HuH-7 (cell line): ENCODE measurements at regions not wholly inside any gene's neighbourhood (a gene's known extent, or its start where the extent isn't known, plus 50 kb on each side); places are given as distances from the start of the nearest gene placed in this dataset.

Experiments
- DNase-seq: peaks from one replicate; pipeline ENCODE4 v3.0.0; 2011; ENCODE audit warnings: low spot score

DNA sequence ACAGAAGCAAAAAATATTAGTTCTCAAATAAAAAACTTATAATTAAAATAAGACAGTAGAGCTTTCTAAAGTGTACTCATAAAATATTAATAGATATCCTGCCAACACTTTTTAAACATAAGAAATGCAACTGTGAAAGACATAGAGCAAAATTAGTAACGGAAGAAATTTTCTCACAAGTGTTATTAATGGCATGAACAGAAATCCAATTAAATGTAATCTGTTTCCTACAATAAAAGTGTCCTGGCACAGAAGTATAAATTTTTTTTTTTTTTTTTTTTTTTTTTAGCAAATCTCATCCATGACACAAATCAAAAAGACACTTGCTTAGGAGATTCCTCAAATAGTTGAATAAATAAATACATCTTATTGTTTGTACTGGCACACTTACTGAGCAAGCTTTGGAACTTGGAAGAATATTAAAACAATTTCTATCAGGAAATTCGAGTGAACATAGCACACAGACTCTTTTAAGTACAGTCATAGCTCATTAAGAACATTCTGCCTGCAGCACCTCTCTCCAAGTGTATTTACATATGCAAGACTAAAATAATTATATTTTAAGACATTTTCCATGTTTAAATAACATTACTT is 227.2 kb upstream of the ROBO2 start:
- DNase-seq, result no peak

DNA sequence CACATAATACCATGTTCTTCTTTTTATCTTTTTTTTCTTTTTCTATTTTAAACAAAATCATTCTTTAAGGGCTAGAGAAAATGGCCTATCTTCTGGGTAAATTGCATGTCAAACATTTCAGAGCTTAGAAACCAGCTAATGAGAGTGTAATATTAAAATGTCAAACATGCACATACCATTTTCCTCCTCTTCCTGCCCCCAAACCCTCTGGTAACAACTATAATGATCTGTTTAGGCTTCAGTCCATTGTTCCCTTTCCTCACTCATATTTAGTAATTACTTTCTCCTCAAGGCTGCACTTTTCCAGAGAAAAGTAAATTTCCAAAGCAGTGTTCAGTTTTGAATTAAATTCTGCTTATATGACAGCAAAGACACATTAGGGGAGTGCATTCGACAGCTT is 224.3 kb upstream of the ROBO2 start:
- DNase-seq, result no peak

DNA sequence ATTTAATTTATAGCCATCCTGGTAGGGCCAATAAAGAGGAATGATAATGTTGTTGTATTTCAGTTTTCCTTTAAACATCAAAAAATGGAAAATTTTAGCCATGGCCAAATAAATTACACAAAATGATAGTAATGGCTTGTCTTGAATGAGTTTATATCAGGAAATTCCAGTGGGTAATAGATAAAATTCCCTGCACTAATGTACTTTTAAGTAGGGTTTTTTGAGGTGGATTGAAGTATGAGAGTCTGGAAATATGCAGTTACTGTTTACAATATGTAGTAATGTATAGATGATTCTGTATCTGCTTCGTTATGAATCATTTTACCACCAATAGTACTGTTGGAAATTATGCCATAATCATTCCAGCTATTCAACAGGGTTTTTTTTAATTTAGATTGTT is 219.4 kb upstream of the ROBO2 start:
- no peak for DNase-seq

DNA sequence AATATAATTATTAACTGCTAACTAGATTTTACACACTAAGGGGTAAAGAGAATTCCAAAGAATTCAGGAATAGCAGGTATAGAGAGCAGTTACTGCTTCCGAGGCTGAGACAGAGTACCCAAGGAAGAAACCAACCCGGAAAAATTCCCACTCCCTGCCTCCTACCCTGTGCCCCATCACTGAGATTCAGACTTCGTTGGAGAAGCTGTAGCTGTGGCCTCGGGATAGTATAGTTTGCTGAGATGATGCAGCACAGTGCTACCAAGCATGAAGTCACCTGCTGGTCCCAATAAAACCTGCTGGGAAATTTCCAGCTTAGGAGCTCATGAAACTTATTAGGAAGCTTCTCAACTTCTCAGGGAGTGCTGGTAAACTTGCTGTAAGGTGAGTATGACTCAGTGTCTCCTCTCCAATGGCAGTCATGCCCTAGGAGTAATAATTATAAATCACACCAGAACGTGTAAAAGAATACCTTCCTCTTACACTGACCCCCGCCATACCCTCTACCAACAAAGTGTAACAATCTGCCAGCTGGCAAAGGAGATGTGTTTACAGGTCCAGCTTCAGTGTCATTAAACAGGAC is 215.2 kb upstream of the ROBO2 start:
- DNase-seq, result no peak

DNA sequence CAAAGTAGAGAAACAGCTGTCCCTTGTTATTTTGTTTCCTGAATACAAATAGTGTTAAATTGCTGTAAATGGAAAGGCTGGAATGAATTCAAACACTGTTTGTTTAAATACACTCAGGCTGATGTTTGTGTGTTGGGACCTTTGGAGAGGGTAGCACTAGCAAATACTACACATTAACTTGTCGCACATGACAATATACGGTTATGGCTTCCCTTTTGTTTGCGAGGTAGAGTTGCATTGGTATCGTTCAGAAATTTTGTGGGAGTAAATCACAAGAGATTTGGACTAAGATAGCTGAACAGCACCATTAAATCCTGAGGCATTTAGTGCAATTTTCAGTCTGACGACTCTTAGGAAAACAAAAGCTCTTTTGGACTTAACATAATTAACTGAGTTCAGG is 213.0 kb upstream of the ROBO2 start:
- no peak for DNase-seq

DNA sequence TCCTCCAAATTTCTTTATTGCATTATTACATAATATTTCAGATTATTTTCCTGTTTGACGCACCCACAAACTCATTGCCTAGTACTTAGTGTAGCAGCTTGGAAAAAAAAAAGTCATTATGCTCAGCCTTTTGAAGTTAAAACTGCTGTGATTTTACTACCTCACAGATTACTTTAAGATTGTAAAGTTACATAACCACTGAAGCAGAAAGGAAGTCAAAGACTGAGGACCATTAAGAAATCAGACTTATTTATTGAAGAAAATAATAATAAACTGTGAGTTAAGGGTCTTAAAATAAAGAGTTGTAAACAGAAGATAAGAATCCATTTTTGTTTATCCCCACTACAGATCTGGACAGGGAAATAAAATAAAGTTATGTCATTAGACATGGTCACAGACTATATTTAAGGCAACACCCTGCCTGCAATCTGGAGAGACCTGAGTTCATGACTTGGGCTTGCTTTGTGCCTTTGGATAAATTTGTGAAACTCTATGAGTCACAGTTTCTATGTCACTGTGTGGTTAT is 212.1 kb upstream of the ROBO2 start:
- DNase-seq, result no peak

DNA sequence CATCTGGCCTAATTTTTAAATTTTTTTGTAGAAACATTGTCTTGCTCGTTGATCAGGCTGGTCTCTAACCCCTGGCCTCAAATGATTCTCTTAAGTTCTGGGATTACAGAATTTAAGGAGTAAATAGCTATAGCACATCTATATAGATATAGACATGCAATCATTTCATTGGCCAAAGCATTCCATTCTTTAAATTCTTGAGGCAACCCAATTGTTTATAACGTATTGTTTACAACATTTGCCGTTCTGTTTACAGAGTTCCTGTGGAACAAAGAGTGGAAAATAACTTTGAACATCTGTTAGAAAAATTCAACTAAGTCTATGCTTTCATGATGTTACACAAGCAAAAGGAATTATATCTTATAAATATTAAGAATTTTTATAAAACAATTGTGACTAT is 205.2 kb upstream of the ROBO2 start:
- DNase-seq, result no peak

DNA sequence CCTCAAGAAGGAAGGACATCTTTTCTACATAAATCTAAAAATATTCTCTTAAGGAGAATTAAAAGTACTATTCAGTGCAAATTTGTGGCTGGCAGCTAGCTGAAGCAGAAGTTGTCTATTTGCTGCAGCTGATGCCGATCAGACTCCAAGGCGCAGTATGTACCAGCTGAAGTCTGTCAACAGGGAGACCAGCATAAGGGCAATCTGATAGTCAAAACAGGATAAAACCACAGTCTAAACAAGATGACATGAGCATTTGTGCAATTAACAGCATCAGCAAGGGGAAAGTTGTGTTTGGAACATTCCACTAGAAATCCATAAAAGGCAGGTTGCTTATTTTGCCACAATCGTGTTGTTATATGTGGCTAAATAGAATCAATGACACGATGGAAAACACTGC is 198.2 kb upstream of the ROBO2 start:
- DNase-seq, result no peak

DNA sequence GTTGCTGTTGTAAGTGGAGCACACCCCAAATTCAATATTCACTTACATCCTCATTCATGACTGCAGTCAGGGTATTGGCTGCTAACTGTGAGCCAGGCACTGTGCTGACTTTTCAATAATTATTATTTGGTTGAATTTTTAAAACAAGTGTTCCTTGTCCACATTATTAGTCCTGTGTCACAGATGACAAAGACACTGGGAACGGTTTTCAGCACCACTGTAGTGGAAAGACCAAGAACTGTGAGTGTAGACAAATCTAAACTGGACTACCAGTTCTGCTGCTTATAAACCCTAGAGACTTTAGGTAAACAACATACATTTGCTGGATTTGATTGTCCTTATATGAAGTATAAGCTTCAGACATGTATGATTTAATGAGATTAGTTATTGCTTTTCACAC is 197.7 kb upstream of the ROBO2 start:
- DNase-seq, result no peak

DNA sequence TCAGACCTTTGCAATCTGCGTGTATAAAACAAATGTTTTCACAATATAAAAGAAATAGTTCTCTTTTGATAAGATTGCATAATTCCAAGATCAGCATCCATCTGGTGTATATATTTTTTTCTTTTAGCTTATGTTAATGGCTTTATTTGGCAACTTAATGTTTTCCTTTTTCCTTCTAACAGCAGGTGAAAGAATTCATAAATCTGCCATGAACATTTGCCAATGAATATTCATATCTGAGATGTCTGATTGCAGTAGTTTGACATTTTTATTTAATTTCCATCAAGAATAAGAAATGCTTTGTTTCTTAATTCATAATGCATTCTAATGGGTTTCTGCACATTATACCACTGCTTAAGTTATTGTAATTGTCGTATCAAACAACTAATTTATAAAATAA is 184.4 kb upstream of the ROBO2 start:
- no peak for DNase-seq

DNA sequence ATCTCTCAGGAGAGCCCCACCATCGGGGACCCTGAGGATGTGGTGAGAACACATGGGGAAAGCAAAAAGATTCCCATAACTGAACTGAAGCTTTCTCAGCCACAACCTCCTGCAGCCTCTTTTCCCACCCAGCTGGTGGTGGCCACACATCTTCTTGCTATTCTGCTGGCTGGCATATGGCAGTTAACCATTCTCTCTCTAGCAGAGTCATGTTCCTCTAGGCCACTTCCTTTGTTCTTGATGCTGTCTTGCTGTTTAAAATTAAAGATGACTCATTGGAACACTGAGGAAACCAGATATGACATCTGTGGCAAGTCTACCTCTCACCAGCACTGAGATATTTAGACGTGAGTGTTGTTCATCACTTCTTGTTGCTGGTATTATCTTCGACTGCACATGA is 180.3 kb upstream of the ROBO2 start:
- DNase-seq, result no peak

DNA sequence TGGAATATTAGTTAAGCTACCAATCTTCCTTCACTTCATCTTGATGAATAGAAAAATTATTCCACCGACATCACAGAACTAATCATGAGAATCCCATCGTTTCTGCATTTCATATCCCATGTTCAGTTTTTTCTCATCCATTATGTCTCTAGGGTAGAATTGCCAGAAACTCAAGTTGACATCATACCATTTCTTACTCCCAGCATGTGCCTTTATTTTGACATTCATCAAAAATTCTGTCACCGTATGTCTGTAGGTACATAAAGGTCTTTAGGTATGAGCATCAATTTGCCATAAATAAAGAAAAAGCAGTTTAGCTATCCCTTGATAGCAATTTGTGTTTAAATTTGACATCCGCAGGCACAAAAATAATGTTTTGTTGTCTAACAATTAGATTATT is 175.5 kb upstream of the ROBO2 start:
- no peak for DNase-seq

DNA sequence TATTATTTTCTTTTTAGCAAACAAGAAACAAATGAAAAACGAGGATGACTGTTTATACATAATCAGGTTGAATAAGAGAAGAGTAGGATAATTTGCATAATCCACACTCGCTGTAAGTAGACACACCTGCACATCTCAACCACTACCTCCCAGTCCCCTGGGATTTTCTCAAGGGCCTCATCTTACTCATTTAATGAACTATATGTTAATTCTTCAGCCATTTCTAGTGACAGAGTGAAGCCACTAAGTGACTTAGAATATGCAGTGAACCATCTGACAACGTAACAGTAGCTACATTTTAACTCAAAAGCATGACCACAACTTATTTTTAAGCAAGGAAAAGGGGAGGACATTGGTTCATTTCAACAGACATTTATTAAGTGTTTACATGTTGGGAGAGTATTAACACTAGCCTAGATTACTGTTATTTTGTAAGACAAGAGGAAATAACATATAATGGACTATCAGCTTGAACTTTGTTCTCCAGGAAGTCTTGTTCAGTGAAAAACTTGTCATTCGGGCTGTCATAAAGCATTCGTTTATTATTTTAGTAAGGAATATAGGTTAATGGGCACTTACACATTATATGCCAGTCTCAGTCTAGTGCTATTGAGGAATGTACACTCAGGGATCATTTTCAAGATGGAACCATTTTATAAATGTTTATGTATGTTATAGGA is 173.0 kb upstream of the ROBO2 start:
- no peak for DNase-seq

DNA sequence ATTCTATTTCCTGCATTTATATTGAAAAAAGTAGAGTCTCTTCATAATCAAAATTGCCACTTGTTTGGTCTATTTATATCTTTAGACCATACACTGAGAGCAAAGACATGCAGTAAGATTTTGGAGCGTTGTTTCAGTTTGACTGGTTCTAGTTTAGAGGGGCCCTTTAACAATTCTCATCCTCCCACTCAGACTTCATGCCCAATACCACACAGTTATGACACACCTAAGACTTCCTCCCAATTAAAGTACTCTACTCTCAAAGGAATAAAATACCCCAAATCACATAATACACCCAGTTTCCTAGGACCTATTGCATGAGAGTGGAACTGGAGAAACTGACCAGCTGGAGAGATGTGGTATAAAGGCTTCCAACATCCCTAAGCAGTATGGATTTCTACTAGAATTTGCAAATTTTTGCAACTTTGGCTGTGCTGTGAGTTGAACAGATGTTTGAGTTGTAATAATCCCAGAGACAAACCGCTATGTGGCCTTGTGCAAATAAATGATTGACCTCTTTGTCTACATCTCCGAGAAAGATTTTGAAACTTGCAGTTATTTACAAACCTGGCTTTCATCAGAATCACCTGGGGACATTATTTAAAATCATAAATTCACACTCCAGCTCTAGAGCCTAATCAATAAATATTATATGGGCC is 170.0 kb upstream of the ROBO2 start:
- no peak for DNase-seq

DNA sequence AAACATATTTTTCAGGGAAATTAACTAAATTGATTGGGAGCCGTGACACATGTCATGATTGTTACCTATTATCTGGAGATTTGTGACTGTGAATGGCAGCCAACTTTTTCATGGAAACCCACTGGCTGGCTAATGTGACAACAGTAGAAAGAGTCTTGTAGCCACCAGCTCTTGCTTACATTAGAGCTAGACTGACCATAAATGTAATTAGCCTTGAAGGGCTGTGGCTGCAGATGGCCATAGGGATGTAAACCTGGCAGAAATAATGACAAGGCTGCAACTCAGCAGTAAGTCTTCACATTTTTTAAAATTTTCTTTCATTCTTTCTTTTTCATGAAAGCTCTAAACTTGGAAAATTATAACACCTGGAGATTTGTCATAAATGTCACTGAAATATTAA is 168.2 kb upstream of the ROBO2 start:
- peak; percentile 3 for DNase-seq

DNA sequence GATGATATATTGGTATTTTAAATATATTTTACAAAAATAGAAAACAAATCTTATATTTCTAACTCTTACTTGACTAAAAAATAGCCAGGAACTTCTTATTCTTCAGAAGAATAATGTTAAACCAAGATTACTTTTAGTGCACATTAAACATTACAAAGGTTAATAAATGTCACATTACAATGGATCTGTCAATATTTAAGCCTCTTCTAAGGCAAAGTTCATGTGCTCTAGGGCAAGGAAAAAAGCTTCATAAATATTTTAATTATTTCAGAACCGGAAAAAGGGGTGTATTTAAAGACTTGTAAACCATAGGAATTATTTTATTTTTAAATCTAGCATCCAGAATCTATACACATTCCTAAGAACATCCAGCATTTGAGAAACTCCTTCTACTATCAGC is 166.9 kb upstream of the ROBO2 start:
- DNase-seq, result no peak

DNA sequence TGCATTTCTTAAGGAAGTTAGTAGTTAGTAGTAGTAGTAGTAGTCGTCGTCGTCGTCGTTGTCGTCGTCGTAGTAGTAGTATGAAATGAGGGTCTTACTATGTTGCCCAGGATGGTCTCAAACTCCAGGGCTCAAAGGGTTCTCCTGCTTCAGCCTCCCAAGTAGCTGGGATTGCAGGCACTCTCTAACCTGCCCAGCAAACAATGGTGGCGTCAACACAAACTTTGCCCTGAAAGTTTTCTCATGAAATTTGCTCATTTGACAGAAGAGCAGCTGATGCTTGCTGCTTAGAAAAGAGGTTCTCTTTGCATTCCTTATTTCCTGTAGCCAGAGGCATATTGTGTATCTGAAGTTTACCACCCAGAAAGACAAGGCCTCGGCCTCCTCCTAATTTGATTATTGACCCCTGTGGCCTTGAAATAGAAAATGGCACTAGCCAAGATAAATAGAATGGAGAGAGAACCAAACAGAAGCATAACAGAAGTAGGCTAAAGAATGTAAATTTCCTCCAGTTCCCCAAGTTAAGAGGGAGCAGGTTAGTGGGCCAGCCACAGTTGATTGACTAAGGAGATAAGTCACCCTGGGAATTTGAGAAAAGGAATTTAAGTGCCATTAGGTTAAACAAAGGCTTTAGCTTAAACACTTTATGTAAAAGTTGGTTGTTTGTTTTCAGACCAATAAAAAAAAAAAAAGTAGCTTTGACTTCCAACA is 166.2 kb upstream of the ROBO2 start:
- no peak for DNase-seq

DNA sequence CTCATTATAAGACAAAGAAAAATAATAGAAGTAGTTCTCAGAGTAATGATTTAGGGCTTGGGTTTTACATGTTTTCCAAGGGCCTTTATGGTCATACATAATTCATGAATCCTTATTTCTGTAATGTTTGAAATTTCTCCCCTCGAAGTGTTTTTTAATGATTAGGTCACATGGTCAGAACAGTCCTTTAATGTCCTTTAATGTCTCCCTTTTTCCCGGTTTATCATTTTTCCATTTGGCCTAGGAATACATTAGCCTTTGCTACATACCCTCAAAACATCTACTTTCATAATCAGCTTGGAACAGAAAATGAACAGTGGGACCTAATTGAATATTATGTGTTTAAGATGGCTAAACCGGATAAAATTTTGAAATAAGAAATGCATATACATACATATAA is 159.9 kb upstream of the ROBO2 start:
- DNase-seq, result no peak

DNA sequence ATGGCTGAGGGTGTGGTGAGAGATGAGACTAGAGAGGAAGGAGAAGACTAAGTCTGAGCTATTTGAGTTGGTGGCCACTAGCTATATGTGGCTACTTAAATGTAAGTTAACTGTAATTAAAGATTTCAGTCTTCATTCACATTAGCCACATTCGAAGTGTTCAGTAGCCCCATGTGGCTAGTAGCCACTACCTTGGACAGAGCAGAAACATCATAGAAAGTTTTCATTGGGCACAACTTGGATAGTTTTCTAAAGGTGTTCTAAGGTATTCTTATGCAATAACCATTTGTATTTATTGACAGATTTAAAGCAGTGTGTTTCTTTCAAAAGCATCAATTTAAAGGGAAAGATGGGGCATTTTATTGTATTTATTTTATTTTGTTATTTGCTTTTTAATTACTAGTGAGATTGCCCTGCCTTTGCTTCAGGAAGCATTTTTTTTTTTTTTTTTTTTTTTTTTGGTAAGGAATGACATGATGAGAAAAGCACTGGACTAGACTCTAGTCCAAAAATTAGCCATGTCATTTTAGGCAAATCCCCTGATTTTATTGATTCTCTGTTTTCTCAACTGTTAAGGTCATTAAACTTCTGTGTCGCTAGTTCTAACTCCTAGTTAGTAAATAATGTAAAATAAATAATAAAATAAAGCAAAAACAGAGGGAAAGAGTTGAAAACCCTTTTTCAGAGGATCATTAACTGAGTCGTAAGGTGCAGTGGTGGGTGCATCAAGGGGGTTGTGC is 153.0 kb upstream of the ROBO2 start:
- no peak for DNase-seq

DNA sequence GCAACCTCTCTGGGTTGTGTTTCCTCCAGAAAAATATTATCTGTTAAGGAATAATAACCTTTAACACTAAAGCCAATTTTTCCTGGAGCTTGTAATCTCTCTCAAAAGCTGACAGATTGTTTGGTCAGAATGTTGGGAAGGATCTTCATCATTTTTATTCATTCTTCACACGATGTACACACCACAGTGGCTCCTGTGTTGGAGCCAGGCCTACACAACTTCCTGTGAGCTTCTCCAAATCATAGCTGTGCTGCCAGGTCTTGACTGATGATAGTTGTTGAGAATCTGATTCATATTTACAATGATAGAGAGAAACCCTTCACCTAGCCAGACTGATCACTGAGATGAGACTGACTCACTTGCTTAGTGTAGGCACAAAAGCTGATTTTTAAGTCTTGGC is 151.0 kb upstream of the ROBO2 start:
- DNase-seq, result no peak

DNA sequence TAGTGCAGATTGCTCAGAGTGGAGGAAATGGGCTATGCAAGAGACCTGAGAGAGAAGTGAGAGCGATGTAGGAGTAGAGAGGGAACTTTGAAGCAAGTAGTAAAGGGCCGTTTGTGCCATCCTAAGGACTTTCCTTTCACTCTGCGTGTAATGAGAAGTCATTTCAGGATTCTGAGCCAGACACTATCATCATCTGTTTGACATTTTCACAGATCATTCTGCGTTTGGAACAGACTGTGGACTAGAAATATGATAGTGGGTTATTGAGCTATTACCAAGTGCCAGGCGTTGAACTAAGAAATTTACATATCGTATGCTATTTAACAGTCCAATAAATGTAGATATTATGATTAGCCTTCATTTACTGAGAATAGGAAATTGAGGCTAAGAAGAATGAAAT is 150.0 kb upstream of the ROBO2 start:
- no peak for DNase-seq

DNA sequence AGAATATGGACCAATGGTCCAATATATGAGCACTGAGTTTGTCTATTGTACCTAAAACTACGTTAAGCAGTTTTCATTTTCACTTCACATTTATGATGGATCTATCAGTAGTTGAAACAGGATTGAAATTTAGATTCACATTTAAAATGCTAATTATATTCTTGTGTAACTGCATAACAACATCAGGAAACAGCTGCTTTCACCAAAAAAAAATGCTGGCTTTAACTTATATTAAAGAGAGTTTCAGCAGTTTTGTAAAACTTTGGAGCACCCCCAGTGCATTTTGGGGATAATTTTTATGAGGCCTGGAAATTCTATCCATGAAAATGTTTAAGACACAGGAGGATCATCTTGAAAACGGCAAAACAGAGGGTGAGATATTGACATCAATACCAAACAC is 142.8 kb upstream of the ROBO2 start:
- no peak for DNase-seq
